Uterus (tissue), 2 donors: ENCODE measurements at regions not wholly inside any gene's neighbourhood (a gene's known extent, or its start where the extent isn't known, plus 50 kb on each side); places are given as distances from the start of the nearest gene placed in this dataset.

Experiments
- CTCF ChIP-seq, 4 experiments: fragments of 200-600 bp in 2 of 4; fragments of 450-650 bp in 2 of 4; sonication (generic) in 2 of 4; IDR thresholded peaks; one replicate each; pipeline ENCODE4 v1.5.1; 2016 to 2019; ENCODE audit warnings: antibody characterized with exemption in 4 of 4, mild to moderate bottlenecking in 2 of 4, moderate library complexity in 1 of 4
- POLR2A ChIP-seq, 2 donors: fragments of 450-650 bp; IDR thresholded peaks; one replicate each; pipeline ENCODE4 v1.6.1; 2016; ENCODE audit warnings: antibody characterized with exemption in 2 of 2, mild to moderate bottlenecking in 1 of 2, moderate library complexity in 1 of 2

- TF ChIP-seq CTCF (IDR thresholded peaks at IDR 0.05) (no peak), POLR2A (IDR thresholded peaks at IDR 0.05) (no peak)
These were observed 76.4 kb upstream of the PRMT6 start for GRCh38 chr1:106980121-106980520.
